8988T (cell line): ENCODE measurements at regions not wholly inside any gene's neighbourhood (a gene's known extent, or its start where the extent isn't known, plus 50 kb on each side); places are given as distances from the start of the nearest gene placed in this dataset.

Experiments
- DNase-seq: peaks from one replicate; pipeline ENCODE4 v3.0.0; 2011

GRCh38 chr18:41343808-41344207, 611.2 kb upstream of the PIK3C3 start:
- DNase-seq, result no peak

GRCh38 chr18:41338341-41338740, 616.7 kb upstream of the PIK3C3 start:
- DNase-seq, result no peak

GRCh38 chr18:41331661-41332060, 623.4 kb upstream of the PIK3C3 start:
- no peak for DNase-seq

- no peak for DNase-seq
Measured at GRCh38 chr18:41326311-41326710, 628.7 kb upstream of the PIK3C3 start.

GRCh38 chr18:41324934-41325333, 630.1 kb upstream of the PIK3C3 start:
- DNase-seq, result no peak

GRCh38 chr18:41324020-41324791, 630.8 kb upstream of the PIK3C3 start:
- DNase-seq, result no peak

GRCh38 chr18:41323044-41323443, 632.0 kb upstream of the PIK3C3 start:
- no peak for DNase-seq

- no peak for DNase-seq
Measured at GRCh38 chr18:41320100-41320499, 634.9 kb upstream of the PIK3C3 start.

- DNase-seq, result no peak
Measured at GRCh38 chr18:41315134-41315533, 639.9 kb upstream of the PIK3C3 start.

GRCh38 chr18:41311571-41312547, 643.2 kb upstream of the PIK3C3 start:
- no peak for DNase-seq

GRCh38 chr18:41297740-41298139, 657.3 kb upstream of the PIK3C3 start:
- no peak for DNase-seq

GRCh38 chr18:41269294-41269693, 685.7 kb upstream of the PIK3C3 start:
- DNase-seq, result no peak

- DNase-seq, result no peak
Measured at GRCh38 chr18:41268271-41268670, 686.8 kb upstream of the PIK3C3 start.

- DNase-seq, result no peak
Measured at GRCh38 chr18:41266616-41267015, 688.4 kb upstream of the PIK3C3 start.

GRCh38 chr18:41266204-41266603, 688.8 kb upstream of the PIK3C3 start:
- no peak for DNase-seq

GRCh38 chr18:41265047-41265446, 690.0 kb upstream of the PIK3C3 start:
- no peak for DNase-seq

- no peak for DNase-seq
Measured at GRCh38 chr18:41263956-41264355, 691.1 kb upstream of the PIK3C3 start.

GRCh38 chr18:41262688-41263087, 692.3 kb upstream of the PIK3C3 start:
- DNase-seq, result no peak

GRCh38 chr18:41244591-41245037, 710.4 kb upstream of the PIK3C3 start:
- no peak for DNase-seq

GRCh38 chr18:41237317-41237716, 717.7 kb upstream of the PIK3C3 start:
- no peak for DNase-seq

GRCh38 chr18:41231681-41232080, 723.4 kb upstream of the PIK3C3 start:
- no peak for DNase-seq

- no peak for DNase-seq
Measured at GRCh38 chr18:41227993-41228392, 727.0 kb upstream of the PIK3C3 start.

- DNase-seq, result no peak
Measured at GRCh38 chr18:41226911-41227310, 728.1 kb upstream of the PIK3C3 start.

- no peak for DNase-seq
Measured at GRCh38 chr18:41226186-41226585, 728.8 kb upstream of the PIK3C3 start.
